Dermis microvascular lymphatic vessel endothelial cell (primary cell): ENCODE measurements at regions not wholly inside any gene's neighbourhood (a gene's known extent, or its start where the extent isn't known, plus 50 kb on each side); places are given as distances from the start of the nearest gene placed in this dataset.
"Not testable (repeated sequence)": the region's sequence is repeated elsewhere in the genome, so short reads cannot be mapped to it uniquely, and the experiment has no call there.

Source experiments
- DNase-seq, 2 donors: peaks; one replicate each; pipeline versions ENCODE4 v3.0.0 to v3.0.0-alpha.2; 2010; ENCODE audit warnings: low read depth in 2 of 2

GRCh38 chr2:60247471-60247870, 306.0 kb downstream of the BCL11A start:
- DNase-seq = no peak

DNA sequence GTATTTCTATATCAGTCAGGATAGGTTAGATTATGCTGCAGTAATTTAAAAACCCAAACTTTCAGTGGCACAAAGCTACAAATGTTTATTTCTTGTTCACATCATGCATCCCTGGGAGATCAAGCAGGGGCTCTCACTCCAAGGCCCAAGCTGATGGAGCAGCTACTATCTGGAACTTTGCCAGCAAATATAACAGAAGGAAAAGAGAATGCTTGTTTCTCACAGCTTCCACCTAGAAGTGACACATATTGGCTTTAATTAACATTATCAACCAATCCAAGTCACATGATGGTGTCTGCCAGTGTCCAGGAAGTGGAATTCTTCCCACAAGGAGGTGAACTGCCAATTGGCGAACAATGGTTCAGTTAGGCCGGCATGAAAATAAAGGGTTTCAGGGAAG, 306.9 kb downstream of the BCL11A start:
- DNase-seq = no peak

- no peak for DNase-seq
These were observed 319.0 kb downstream of the BCL11A start for GRCh38 chr2:60234274-60234986.

GRCh38 chr2:60230596-60230995, 322.9 kb downstream of the BCL11A start:
- no peak for DNase-seq

DNA sequence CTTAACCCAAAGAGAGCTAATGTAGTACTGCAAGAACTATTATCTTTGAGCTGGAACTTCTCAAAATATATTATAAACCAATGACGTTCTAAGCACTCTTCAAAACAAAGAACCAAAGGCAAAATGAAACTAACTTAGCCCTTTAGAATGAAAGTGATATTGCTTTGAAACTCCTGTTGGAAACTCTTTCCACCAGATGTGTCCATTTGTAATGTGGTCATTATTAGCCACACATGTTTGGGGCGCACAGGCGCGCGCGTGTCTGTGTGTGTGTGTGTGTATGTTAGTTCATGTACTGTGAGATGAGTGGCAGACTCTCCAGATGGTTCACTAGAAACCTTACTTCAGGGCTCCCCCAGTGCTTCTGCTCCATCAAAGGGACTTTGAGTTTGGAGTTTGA, 323.4 kb downstream of the BCL11A start:
- no peak for DNase-seq

GRCh38 chr2:60226943-60227342, 326.5 kb downstream of the BCL11A start:
- DNase-seq = no peak

- no peak for DNase-seq
These were observed 327.3 kb downstream of the BCL11A start for GRCh38 chr2:60226191-60226590.

DNA sequence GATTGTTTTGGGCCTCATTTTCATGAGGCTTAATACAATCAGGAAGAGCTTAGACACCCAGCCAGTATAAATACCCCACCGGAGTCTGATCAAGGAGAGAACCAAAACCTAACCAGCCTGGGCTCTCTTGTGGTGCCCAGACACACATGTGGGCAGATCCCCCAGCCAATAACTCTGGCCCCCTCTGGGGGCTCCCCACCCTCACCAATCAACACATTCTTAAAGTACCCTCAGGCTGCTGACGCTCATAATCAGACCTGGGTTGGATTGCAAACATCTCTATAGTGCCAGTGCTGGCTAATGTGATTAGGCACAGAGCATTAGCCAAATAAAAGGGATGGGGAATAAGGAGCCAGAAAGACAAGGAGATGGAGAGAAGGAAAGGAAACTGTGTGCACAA, 329.6 kb downstream of the BCL11A start:
- DNase-seq = no peak

DNA sequence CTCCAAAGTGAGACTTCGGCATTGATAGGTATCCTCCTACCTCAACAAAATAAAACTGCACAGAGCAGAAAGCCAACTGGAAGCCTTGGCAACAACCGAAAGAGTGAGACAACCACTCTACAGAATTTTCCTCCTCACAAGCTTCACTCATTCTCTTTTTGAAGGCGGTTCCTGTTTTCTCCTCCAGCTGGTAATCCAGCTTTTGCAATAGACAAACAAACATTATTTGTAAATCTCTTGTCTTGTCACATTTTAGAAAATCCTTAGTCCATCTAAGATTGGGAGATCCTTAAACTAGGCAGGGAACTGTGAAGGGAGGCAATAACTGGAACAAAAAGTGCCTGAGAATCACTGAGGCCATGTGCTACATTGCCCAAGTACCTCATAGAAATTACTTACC, 332.4 kb downstream of the BCL11A start:
- no peak for DNase-seq

DNA sequence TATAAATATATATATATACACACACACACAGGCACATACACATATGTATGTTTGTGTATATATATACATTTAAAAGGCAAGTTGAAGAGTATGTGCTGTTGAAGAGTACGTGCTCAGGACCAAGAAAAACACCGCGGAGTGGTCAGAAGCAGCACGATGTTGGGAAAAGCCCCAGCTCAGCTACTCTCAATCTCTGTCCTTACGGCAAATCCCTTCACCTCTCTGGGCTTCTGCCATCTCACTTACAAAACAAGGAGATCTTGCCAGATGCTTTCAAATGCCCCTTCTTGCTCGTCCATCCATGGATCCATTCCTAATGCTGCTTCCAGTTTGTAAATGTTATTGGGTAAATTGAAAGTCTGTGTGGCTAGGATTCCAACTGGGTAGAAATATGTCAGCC, 333.9 kb downstream of the BCL11A start:
- no peak for DNase-seq

- DNase-seq = no peak
These were observed 336.9 kb downstream of the BCL11A start for GRCh38 chr2:60216452-60216995.

DNA sequence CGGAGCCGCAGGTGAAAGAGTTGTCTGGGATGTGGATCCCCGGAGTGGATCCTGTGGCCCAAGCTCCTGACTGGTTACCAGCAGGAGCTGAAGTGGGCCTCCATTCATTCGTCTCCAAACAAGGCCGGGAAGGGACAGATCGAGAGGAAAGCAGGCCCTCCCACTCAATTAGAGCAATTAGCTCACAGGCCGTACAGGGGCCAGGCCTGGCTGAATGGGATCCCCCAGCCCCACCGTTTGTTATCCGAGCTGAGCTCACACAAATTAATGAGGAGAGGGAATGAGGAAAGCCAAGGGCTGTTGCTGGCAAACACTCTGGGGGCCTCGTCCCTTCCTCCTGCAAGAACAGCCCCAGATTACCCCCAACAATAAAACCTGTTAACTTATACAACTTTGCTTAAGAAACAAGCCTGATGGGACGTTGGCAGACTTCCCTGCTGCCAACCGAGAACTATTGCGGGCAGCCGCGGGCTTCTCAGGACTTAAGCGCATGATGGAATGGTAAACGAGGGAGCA, 338.0 kb downstream of the BCL11A start:
- no peak for DNase-seq

DNA sequence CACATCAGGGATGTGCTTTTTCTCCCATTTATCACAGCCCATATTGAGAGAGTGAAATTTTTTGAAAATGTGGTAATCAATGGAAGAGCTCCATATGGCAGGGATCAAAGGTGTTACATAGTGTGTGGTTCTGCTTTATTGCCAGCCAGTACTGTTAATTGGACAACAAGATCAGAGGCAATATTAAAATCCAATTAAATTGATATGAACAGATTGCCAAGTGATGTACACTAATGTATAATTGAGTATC, 338.9 kb downstream of the BCL11A start:
- no peak for DNase-seq

DNA sequence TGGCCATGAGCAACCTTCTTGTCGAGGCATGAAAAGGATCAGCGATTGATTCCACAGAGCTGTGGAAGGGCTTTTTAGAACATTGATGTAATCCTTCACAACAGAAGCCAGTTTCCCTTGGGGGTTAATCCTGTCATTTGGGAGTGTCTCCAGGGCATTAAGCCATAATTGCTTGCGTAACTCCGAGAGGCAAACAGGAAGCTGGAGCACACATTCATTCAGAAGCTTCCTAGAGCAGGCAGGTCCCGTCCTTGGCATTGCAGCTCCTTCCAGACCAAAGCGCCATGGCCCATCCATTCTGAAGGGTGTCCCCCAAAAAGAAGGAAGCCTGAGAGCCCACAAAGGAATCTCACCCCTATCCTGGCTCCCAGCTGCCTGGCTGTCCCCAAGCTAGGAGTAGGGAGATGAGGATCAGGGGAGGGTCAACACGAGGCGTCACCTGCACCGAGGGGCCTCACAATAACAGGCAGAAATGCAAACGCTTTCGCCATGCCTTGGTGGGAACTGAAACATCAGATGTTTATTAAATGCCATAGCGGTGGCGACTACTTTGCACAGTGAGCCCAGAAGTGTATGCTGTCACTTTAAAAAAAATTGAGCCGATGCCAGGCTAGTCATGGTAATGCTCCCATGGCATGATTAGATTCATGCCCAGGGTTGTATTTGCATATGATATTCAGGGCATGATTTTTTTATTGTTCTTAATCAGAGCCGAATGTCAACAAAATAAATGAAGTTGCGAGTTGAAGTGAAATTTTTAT, 339.4 kb downstream of the BCL11A start:
- DNase-seq = no peak

DNA sequence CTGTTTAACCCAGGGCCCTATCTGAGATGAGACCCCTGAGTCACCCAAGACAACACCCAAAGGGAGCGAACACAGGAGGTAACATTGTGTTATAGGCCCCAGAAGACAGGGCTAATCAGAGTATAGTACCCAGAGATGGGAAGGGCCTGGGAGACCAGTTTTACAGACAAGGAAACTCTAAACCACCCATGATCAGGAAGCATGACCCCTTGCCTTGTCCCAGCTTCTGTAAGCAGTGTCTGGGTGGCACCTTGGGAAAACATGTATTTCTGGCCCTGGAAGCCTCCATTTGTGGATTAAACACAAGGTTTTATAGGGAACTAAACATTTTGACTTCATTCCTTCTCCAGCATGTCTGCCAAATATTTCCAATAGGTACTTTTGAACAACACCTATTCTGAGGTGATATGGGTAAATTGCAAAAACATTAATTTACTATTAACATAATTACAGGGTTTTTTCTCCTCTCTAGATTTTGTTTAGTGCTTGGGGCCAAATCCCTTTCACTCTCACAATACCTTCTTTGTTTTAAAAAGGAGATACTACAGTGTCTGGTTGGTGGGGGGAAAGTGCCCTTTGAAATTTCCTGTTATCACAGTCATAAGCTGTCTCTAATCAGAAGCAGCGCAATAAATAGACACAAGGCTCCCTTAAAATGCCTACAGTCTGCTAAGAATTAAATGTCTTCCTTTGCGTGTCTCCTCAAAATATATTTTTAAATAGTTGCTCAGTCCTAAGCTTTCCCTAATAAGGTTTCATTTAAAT, 341.1 kb downstream of the BCL11A start:
- DNase-seq = no peak

DNA sequence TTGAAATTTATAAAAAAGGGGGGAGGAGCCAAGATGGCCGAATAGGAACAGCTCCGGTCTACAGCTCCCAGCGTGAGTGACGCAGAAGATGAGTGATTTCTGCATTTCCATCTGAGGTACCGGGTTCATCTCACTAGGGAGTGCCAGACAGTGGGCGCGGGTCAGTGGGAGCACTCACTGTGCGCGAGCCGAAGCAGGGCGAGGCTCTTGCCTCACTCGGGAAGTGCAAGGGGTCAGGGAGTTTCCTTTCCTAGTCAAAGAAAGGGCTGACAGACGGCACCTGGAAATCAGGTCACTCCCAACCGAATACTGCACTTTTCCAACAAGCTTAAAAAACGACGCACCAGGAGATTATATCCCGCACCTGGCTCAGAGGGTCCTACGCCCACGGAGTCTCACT, 364.4 kb downstream of the BCL11A start:
- not testable (repeated sequence) for DNase-seq

GRCh38 chr2:60175290-60175689, 378.2 kb downstream of the BCL11A start:
- DNase-seq = no peak

- no peak for DNase-seq
These were observed 379.3 kb downstream of the BCL11A start for GRCh38 chr2:60174146-60174545.

DNA sequence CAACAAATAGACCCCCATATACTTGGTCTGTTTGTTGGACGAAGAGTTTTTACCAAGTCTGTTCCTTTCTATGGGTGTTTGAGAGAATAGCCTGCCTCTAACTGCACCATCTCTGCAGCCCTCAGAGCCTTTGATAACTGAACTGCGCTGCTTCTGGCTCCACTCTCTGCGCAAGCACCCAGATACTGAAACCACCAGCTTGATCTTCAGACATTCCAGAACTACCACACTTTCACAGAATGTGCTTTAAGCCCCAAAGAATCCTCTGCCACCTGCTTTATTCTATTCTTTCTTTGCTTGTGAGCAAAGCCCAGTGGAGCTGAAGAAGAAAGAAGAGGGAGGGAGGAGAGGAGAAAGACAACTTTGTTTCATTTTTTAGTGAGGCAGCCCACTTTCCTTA, 380.7 kb downstream of the BCL11A start:
- DNase-seq = no peak

DNA sequence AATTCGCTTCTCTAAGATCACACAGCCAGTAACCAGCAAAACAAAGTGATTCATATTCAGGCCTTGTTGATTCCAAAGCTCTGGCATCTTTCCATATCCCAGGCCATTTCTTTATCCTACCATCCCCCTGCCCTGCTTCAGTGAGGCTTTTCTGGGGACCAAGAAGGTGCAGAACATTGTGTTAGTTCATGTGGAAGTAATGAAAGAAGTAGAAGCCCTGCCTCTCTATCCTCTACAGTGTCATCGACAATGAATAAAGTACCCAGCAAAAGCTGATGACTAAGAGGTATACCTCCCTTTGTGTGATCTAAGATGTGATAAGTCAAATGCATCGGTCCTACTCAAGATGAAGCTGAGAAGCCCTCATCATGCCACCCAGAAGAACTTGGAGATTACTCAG, 383.2 kb downstream of the BCL11A start:
- DNase-seq = no peak

DNA sequence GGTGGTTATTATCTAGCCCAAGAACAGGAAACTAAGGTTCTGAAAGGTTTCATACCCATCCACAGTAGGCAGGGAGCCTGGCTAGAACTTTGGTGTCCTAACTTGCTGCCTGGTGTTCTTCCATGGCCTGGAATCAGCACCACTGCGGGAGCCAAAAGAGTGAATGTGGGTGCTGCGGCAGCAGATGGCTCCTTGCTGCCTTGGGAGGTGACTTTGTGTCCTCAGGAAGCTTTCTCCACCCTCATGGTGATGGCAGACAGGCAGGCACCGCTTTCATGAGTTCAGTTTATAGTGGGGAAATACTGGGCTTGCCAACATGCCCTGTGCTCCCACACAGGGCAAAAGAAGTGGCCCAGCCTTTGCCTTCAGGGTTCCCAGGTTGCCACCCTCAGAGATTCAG, 385.2 kb downstream of the BCL11A start:
- no peak for DNase-seq

DNA sequence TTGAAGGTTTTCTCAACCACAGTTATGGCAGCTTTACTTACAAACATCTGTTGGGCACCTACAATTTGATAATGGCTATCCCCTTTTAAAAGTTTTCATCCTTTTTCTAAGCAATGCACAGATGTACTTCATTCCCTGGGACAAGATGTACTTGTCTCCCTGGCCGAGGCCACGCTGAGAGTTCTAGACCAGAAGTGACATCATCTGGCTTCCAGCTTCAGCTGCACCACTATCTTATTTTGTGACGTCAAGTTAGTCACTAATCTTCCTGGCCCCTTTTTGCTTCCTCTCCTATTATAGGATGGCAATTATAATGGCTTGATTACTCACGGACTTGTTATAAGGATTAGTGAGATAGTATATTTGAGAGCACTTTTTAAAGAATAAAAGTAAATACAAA, 386.4 kb downstream of the BCL11A start:
- no peak for DNase-seq
